SK-N-SH (cell line): ENCODE measurements at regions not wholly inside any gene's neighbourhood (a gene's known extent, or its start where the extent isn't known, plus 50 kb on each side); places are given as distances from the start of the nearest gene placed in this dataset.

ENCODE experiments used
- CTCF ChIA-PET: fragments of 300-600, 350-600 bp; formaldehyde crosslinking; extraction: SDS; loops from one replicate; lab custom pipeline; 2021; lab: Yijun Ruan, JAX
- POLR2A ChIA-PET: fragments of 350-600 bp; sonication (Branson Sonifier 250); formaldehyde crosslinking; extraction: SDS; loops from one replicate; lab custom pipeline; 2020; ENCODE audit warnings: antibody characterized with exemption, inconsistent platforms; lab: Yijun Ruan, JAX
- DNase-seq: peaks from one replicate; pipeline ENCODE4 v3.0.0; 2012
- H2AFZ ChIP-seq: fragments of 200-600 bp; sonication (generic); 2 replicates; pipeline ENCODE4 v1.8.1; 2016; ENCODE audit warnings: antibody characterized with exemption, mild to moderate bottlenecking, low read depth
- H3F3A ChIP-seq: fragments of 200-600 bp; sonication (generic); replicated peaks from 2 replicates; pipeline ENCODE3; 2016; ENCODE audit warnings: antibody characterized with exemption, mild to moderate bottlenecking; ENCODE audit not compliant: insufficient read depth
- H3K27ac ChIP-seq, 2 experiments: fragments of 200-500 bp in 1 of 2; fragments of 200-600 bp in 1 of 2; sonication (Bioruptor generic) in 1 of 2; sonication (generic), shearing (Covaris generic) in 1 of 2; 2 replicates each; pipeline versions ENCODE4 v1.5.1 to v1.6.1; 2014 to 2016; ENCODE audit warnings: low read depth in 2 of 2, inconsistent platforms in 1 of 2, low read length in 1 of 2, mild to moderate bottlenecking in 1 of 2, mixed read lengths in 1 of 2
- H3K27me3 ChIP-seq: fragments of 200-600 bp; sonication (generic), shearing (Covaris generic); 2 replicates; pipeline ENCODE4 v1.6.1; 2016; ENCODE audit warnings: mixed run types; ENCODE audit not compliant: insufficient read depth
- H3K36me3 ChIP-seq, 2 experiments: fragments of 200-500 bp in 1 of 2; fragments of 200-600 bp in 1 of 2; sonication (Bioruptor generic) in 1 of 2; sonication (generic) in 1 of 2; replicated peaks in 1 of 2; 2 replicates each; pipeline versions ENCODE3 to v1.5.1; 2014 to 2016; ENCODE audit warnings: low read length in 1 of 2, mild to moderate bottlenecking in 1 of 2; ENCODE audit not compliant: insufficient read depth in 2 of 2, control insufficient read depth in 1 of 2
- H3K4me1 ChIP-seq, 2 experiments: fragments of 200-500 bp in 1 of 2; fragments of 200-600 bp in 1 of 2; sonication (Bioruptor generic) in 1 of 2; sonication (generic), shearing (Covaris generic) in 1 of 2; 2 replicates each; pipeline versions ENCODE4 v1.5.1 to v1.6.1; 2014 to 2016; ENCODE audit warnings: low read depth in 1 of 2, low read length in 1 of 2, mixed run types in 1 of 2; ENCODE audit not compliant: insufficient read depth in 2 of 2, control insufficient read depth in 1 of 2
- H3K4me2 ChIP-seq: fragments of 200-600 bp; sonication (generic), shearing (Covaris generic); 2 replicates; pipeline ENCODE4 v1.6.1; 2017; ENCODE audit warnings: mixed run types
- H3K4me3 ChIP-seq, 2 experiments: fragments of 200-500 bp in 1 of 2; fragments of 200-600 bp in 1 of 2; sonication (Bioruptor generic) in 1 of 2; sonication (generic), shearing (Covaris generic) in 1 of 2; 2 replicates each; pipeline versions ENCODE4 v1.5.1 to v1.8.1; 2014 to 2016; ENCODE audit warnings: low read depth in 2 of 2, inconsistent platforms in 1 of 2, low read length in 1 of 2, mild to moderate bottlenecking in 1 of 2, mixed read lengths in 1 of 2, moderate library complexity in 1 of 2
- H3K79me2 ChIP-seq: fragments of 200-600 bp; sonication (generic); 2 replicates; pipeline ENCODE4 v1.8.1; 2017; ENCODE audit warnings: mild to moderate bottlenecking; ENCODE audit not compliant: insufficient read depth
- H3K9ac ChIP-seq: fragments of 200-600 bp; sonication (generic); 2 replicates; pipeline ENCODE4 v1.6.1; 2017; ENCODE audit warnings: mixed run types
- H3K9me2 ChIP-seq: fragments of 200-600 bp; sonication (generic); 2 replicates; pipeline ENCODE4 v1.6.1; 2017; ENCODE audit warnings: mixed run types
- H3K9me3 ChIP-seq: fragments of 200-600 bp; sonication (generic); 2 replicates; pipeline ENCODE4 v1.6.1; 2017; ENCODE audit warnings: mixed run types, mild to moderate bottlenecking, moderate library complexity
- H4K20me1 ChIP-seq: fragments of 200-600 bp; sonication (generic); 2 replicates; pipeline ENCODE4 v1.6.1; 2017; ENCODE audit warnings: mild to moderate bottlenecking, mixed run types; ENCODE audit not compliant: insufficient read depth
- CHD2 ChIP-seq: fragments of 150-350 bp; IDR thresholded peaks from 2 replicates; pipeline ENCODE4 v1.6.1; 2018; ENCODE audit warnings: low read length; ENCODE audit not compliant: partially characterized antibody
- ELF1 ChIP-seq: IDR thresholded peaks from 2 replicates; pipeline ENCODE4 v1.4.0; 2012
- EZH2phosphoT487 ChIP-seq: fragments of 200-600 bp; sonication (generic); IDR thresholded peaks from 2 replicates; pipeline ENCODE4 v1.6.1; 2017; ENCODE audit warnings: low read depth, mixed run types, mild to moderate bottlenecking, antibody characterized with exemption, moderate library complexity, borderline replicate concordance
- FOXM1 ChIP-seq: IDR thresholded peaks from 2 replicates; pipeline ENCODE4 v1.4.0; 2012; ENCODE audit warnings: low read depth, mild to moderate bottlenecking
- GATA2 ChIP-seq: sonication (generic); formaldehyde crosslinking; IDR thresholded peaks from 2 replicates; pipeline ENCODE4 v1.5.0; 2020; ENCODE audit warnings: mild to moderate bottlenecking, missing genetic modification reagents
- MEF2A ChIP-seq: IDR thresholded peaks from 2 replicates; pipeline ENCODE4 v1.4.0; 2012; ENCODE audit warnings: low read depth, borderline replicate concordance
- RAD21 ChIP-seq: IDR thresholded peaks from 2 replicates; pipeline ENCODE4 v1.6.1; 2012; ENCODE audit warnings: mild to moderate bottlenecking, low read length
- RCOR1 ChIP-seq: fragments of 150-350 bp; IDR thresholded peaks from 2 replicates; pipeline ENCODE4 v1.6.1; 2017; ENCODE audit warnings: antibody characterized with exemption, low read length
- RFX5 ChIP-seq: IDR thresholded peaks from 2 replicates; pipeline ENCODE4 v1.6.1; 2012; ENCODE audit warnings: mild to moderate bottlenecking, improper control_type of control experiment, low read length
- TAF1 ChIP-seq: IDR thresholded peaks from 2 replicates; pipeline ENCODE4 v1.6.1; 2012; ENCODE audit warnings: low read depth, mild to moderate bottlenecking, low read length, moderate library complexity, borderline replicate concordance
- TCF12 ChIP-seq: IDR thresholded peaks from 2 replicates; pipeline ENCODE4 v1.4.0; 2012
- USF2 ChIP-seq: fragments of 150-350 bp; IDR thresholded peaks from 2 replicates; pipeline ENCODE4 v1.6.1; 2017; ENCODE audit warnings: antibody characterized with exemption, low read length, low read depth, borderline replicate concordance
- YY1 ChIP-seq: IDR thresholded peaks from 2 replicates; pipeline ENCODE4 v1.4.0; 2012; ENCODE audit warnings: low read depth, mild to moderate bottlenecking
- WGBS: methylation state at CpG from one replicate; pipeline ENCODE4 v1.1.6; 2017; ENCODE audit warnings: low lambda C conversion rate; 5-methylcytosine and 5-hydroxymethylcytosine counted together
- TF ChIP-seq, protein P1 (sequence below): IDR thresholded peaks from 2 replicates; pipeline ENCODE4; 2012
- TF ChIP-seq, protein P2 (sequence below): IDR thresholded peaks from 2 replicates; pipeline ENCODE4 v1.4.0; 2012; ENCODE audit warnings: low read depth, borderline replicate concordance
- TF ChIP-seq, protein P3 (sequence below): IDR thresholded peaks from 2 replicates; pipeline ENCODE4 v1.6.1; 2012; ENCODE audit warnings: mild to moderate bottlenecking, low read depth, low read length, moderate library complexity
- TF ChIP-seq, protein P4 (sequence below): IDR thresholded peaks from 2 replicates; pipeline ENCODE4 v1.4.0; 2012; ENCODE audit warnings: low read depth

DNA sequence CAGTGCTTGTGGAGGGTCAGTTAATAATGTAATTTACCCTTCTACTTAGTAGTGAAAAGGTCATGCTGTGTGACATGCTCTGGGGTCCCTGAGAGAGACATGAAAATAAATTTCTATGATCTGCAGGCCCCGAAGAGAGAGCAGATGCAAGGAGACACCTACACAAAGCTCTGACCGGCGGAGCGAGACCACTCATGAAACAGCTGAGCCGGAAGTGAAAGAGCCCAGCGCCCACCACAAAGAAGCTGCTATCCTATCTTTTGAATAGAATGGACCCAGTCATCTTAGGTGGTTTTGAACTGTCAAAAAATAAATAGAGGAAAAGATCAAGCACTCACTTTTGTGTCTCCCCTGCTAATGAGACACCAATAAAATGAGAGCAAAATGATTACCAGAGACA, 190.0 kb downstream of the MED10 start (continued):
- TF ChIP-seq TAF1 = no peak
- no peak for TF ChIP-seq RAD21

GRCh38 chr5:6187501-6187900, 190.8 kb downstream of the MED10 start:
- no peaks in the 10 kb centered on the region for H3K9me3 ChIP-seq
- CTCF ChIA-PET = no interaction called here

More at GRCh38 chr5:6187501-6187900, 190.8 kb downstream of the MED10 start:
- WGBS = 39% methylated on average over 4 of the region's 4 CpGs
- Histone ChIP-seq H3K9ac (no peak overlapping the region), H3K79me2 (no peaks in the 10 kb centered on the region), H3K9me2 (no peaks in the 10 kb centered on the region), H3K4me3 (no peak overlapping the region), H4K20me1 (no peaks in the 10 kb centered on the region), H3F3A (no peaks in the 10 kb centered on the region), H3K36me3 (no peaks in the 10 kb centered on the region), H3K27me3 (no peaks in the 10 kb centered on the region), H3K4me1 (no peaks in the 10 kb centered on the region), H3K27ac (no peak overlapping the region), H2AFZ (no peak overlapping the region), H3K4me2 (no peak overlapping the region)
- TF ChIP-seq RFX5 = no peak
- no peak for TF ChIP-seq GATA2
- TF ChIP-seq, protein P1, sequence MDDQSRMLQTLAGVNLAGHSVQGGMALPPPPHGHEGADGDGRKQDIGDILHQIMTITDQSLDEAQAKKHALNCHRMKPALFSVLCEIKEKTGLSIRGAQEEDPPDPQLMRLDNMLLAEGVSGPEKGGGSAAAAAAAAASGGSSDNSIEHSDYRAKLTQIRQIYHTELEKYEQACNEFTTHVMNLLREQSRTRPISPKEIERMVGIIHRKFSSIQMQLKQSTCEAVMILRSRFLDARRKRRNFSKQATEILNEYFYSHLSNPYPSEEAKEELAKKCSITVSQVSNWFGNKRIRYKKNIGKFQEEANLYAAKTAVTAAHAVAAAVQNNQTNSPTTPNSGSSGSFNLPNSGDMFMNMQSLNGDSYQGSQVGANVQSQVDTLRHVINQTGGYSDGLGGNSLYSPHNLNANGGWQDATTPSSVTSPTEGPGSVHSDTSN = no peak
- TF ChIP-seq, protein P2, sequence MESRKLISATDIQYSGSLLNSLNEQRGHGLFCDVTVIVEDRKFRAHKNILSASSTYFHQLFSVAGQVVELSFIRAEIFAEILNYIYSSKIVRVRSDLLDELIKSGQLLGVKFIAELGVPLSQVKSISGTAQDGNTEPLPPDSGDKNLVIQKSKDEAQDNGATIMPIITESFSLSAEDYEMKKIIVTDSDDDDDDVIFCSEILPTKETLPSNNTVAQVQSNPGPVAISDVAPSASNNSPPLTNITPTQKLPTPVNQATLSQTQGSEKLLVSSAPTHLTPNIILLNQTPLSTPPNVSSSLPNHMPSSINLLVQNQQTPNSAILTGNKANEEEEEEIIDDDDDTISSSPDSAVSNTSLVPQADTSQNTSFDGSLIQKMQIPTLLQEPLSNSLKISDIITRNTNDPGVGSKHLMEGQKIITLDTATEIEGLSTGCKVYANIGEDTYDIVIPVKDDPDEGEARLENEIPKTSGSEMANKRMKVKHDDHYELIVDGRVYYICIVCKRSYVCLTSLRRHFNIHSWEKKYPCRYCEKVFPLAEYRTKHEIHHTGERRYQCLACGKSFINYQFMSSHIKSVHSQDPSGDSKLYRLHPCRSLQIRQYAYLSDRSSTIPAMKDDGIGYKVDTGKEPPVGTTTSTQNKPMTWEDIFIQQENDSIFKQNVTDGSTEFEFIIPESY = no peak
- TF ChIP-seq, protein P3, sequence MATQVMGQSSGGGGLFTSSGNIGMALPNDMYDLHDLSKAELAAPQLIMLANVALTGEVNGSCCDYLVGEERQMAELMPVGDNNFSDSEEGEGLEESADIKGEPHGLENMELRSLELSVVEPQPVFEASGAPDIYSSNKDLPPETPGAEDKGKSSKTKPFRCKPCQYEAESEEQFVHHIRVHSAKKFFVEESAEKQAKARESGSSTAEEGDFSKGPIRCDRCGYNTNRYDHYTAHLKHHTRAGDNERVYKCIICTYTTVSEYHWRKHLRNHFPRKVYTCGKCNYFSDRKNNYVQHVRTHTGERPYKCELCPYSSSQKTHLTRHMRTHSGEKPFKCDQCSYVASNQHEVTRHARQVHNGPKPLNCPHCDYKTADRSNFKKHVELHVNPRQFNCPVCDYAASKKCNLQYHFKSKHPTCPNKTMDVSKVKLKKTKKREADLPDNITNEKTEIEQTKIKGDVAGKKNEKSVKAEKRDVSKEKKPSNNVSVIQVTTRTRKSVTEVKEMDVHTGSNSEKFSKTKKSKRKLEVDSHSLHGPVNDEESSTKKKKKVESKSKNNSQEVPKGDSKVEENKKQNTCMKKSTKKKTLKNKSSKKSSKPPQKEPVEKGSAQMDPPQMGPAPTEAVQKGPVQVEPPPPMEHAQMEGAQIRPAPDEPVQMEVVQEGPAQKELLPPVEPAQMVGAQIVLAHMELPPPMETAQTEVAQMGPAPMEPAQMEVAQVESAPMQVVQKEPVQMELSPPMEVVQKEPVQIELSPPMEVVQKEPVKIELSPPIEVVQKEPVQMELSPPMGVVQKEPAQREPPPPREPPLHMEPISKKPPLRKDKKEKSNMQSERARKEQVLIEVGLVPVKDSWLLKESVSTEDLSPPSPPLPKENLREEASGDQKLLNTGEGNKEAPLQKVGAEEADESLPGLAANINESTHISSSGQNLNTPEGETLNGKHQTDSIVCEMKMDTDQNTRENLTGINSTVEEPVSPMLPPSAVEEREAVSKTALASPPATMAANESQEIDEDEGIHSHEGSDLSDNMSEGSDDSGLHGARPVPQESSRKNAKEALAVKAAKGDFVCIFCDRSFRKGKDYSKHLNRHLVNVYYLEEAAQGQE = no peak
- no peak for TF ChIP-seq CHD2
- no peak for TF ChIP-seq MEF2A
- no peak for TF ChIP-seq FOXM1
- TF ChIP-seq, protein P4, sequence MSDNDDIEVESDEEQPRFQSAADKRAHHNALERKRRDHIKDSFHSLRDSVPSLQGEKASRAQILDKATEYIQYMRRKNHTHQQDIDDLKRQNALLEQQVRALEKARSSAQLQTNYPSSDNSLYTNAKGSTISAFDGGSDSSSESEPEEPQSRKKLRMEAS = no peak
- no peak for TF ChIP-seq USF2
- TF ChIP-seq RCOR1 = no peak
- TF ChIP-seq TAF1 = no peak
- TF ChIP-seq ELF1 = no peak
- no peak for TF ChIP-seq EZH2phosphoT487
- no peak for TF ChIP-seq TCF12
- no peak for TF ChIP-seq YY1
- POLR2A ChIA-PET = no interaction called here
- no peak for DNase-seq
